Jurkat, Clone E6-1 (cell line): ENCODE measurements at regions not wholly inside any gene's neighbourhood (a gene's known extent, or its start where the extent isn't known, plus 50 kb on each side); places are given as distances from the start of the nearest gene placed in this dataset.
"Not testable (repeated sequence)": the region's sequence is repeated elsewhere in the genome, so short reads cannot be mapped to it uniquely, and the experiment has no call there.

Source experiments
- DNase-seq: peaks from one replicate; pipeline ENCODE4 v3.0.0-alpha.2; 2011; ENCODE audit warnings: low read depth, low spot score
- H3K4me3 ChIP-seq: 2 replicates; pipeline ENCODE4 v1.5.1; 2011; ENCODE audit warnings: mild to moderate bottlenecking, low read length, control low read depth, moderate library complexity

- no peak for DNase-seq
- H3K4me3 ChIP-seq, result no peak overlapping the region
Observed at GRCh38 chr1:30081379-30082102, 641.8 kb downstream of the MATN1 start.

DNA sequence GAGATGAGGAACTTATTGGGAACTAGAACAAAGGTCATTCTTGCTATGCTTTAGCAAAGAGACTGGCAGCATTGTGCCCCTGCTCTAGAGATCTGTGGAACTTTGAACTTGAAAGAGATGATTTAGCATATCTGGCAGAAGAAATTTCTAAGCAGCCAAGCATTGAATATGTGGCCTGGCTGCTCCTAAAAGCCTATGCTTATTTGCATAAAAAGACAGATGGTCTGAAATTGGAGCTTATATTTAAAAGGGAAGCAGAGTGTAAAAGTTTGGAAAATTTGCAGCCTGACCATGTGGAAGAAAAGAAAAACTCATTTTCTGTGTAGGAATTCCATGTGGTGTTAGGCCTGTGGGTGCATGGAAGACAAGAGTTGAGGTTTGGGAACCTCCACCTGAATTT, 647.5 kb downstream of the MATN1 start:
- not testable (repeated sequence) for DNase-seq, H3K4me3 ChIP-seq

DNA sequence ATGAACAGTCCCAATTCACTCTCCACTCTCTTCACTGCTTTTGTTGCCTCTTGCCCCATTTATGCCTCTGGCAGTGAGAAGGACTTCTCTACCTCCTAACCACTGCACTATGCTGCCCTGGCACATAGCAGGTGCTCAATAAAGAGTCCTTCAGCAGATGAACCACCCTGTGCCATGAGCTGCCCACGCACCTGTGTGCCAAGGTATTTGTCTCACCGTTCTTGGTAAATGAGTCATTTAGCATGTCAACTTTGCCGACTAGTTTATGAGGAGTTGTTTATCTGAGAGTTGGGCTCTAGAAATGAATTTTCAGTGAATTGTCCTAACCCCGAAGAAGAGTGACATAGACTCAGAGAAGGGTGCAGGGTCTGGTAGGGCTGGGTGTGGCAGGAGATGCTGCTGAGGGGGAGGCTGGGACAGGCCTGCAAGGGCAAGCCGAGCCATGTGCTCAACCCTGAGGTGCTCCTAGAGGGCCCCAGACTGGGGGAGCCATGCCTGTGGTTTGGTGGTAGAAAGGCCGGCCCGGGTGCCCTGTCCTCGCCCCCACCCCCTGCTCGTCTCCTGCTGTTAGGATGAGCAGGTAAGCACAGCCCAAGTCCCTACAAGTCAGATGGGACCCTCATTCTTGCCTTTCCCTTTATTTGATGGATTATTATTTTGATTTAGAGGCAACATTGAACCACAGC, 654.5 kb downstream of the MATN1 start:
- no peak overlapping the region for H3K4me3 ChIP-seq
- no peak for DNase-seq

DNA sequence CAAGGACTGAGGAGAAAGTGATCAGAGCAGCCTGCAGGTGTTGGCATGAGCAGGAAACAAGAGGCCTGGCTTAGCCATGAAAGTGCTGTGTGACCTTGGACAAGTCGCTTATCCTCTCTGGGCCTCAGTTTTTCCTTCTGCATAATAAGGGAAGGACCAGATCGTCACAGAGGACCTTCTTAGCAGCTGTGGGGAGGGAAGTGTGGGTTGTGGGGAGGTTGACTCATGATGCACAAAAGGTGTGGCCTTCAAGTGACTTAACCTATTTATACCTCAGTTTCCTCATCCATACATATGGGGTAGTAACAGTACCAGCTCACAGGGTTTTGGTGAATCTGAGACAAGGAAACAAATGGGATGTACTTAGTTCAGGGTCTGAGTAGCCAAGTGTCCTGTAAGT, 658.8 kb downstream of the MATN1 start:
- no peak overlapping the region for H3K4me3 ChIP-seq
- no peak for DNase-seq

DNA sequence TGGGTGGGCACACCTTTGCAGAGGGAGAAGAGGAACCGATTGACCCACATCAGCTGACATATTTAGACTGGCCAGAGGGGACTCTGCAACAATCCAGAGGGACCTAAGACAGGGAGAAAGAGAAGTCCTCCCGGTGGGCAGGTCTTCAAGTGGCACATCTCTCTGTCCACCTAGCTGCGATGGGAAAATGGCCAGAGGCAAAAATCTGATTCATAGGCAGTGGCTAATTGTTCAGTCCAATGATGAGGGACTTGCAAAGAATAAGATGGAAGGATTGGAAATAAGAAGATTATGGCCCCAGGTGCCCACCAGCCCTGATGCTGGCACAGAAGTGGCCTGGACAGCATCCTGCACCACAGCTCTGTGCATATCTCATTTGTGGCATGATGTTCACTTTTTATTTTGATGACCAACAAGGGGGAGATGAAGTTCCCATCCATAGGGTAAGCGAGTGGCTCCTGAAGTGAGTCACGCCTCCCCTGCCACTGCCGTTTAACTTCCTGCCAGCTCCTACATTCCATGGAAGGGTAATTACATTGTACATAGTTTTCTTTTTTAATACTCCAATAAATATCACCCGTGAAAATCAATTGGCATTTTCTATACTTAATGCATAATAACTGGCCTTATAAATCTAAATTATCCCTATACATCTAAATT, 659.6 kb downstream of the MATN1 start:
- DNase-seq, result no peak
- no peak overlapping the region for H3K4me3 ChIP-seq

DNA sequence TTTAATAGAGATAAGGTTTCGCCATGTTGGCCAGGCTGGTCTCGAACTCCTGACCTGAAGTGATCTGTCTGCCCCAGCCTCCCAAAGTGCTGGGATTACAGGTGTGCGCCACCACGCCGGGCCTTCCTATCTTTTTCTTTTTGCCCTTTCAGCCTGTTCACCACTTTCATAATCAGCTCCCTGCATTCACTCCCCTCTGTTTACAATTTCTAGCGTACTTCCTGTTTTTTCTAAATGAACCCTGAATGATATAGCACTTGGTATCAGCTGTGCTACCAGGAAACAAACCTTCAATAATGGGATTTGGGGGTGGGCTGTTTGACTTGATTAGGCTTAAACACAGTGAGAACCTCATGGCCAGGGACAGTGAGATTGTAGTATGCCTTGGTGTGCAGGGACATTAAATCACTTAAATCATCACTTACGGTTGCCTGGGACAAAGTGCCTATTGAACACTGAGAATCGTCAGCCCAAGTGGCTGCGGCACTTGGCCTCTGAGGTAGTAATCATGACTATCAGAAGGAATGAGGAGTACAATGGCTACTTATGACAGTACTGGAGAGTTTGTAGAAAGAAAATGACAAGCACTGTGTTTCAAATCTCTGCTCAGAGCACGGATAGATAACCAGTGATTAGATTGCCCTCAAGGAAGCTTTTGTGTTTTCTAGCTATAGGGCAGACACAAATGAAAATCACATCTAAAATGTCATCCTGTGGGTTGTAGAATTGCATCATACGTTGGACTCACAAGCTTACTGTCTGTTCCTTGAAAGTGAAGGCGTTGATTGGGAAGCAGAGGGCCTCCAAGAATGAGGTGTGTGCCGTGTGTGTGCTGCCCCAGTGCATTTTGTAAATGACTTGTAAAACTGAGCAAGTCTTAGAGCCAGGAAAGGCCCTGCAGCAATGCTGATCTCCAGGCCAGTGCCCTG, 661.8 kb downstream of the MATN1 start:
- no peak for DNase-seq
- H3K4me3 ChIP-seq, result no peak overlapping the region

- DNase-seq, result no peak
Observed at GRCh38 chr1:30060738-30061137, 662.6 kb downstream of the MATN1 start.

DNA sequence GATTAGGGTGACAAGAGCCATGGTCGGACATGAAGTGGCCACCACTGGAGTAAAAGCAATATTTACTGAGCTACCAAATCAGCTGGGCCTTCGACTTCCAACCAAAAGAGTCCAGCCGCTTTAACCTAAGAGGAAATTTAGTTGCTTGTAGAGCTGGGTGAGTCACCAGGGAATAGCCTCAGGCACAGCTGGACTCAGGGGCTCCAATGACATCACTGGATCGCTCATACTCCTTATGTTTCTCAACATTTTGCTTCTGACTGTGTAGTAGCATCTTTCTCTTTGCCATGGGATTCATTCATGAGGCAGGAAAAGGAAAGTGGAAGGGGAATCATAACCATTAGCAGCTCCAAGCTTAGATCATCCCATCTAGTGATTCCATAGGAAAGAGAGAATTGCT, 664.4 kb downstream of the MATN1 start:
- no peak for DNase-seq
- no peak overlapping the region for H3K4me3 ChIP-seq

More at GRCh38 chr1:30060738-30061137, 662.6 kb downstream of the MATN1 start:
- H3K4me3 ChIP-seq, result no peak overlapping the region

DNA sequence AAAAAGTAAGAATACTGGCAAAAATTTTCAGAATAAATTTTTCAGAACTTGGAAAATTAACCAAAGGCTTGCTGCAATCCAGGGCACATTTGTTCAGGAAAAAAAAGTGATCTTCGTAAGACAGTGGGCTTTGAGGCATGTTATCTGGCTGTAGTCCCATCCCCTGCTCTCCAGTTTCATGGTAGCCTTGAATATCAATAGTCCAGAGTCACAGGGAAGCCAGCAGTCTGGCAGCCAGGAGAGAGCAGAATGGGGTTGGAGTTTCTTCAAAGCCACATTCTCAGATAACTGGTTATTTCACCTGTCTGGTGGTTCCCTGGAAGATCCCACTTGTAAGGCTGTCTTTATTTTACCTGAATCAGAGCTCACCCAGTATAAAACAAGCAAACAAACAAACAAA, 669.3 kb downstream of the MATN1 start:
- no peak overlapping the region for H3K4me3 ChIP-seq
- no peak for DNase-seq

GRCh38 chr1:30052178-30052577, 671.2 kb downstream of the MATN1 start:
- no peak overlapping the region for H3K4me3 ChIP-seq
- no peak for DNase-seq

DNA sequence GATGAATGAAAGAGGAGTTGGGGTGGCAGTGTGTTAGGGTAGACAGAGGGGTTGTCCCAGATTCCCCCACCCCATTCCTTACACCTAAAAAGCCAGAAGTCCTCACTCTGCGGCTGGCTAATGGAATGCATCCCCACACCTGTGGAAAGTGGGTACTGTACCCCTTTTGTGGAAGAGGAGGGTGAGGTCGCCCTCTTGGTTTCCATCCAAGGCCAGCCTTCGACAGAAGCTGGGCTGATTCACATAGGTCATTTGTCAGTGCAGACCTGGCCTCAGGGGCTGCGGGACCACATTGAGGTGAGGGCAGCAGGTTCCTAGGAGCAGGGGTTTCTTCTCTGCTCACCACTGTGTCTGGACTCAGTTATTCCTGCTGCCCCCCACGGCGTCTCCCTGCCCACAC, 671.6 kb downstream of the MATN1 start:
- no peak overlapping the region for H3K4me3 ChIP-seq
- no peak for DNase-seq

DNA sequence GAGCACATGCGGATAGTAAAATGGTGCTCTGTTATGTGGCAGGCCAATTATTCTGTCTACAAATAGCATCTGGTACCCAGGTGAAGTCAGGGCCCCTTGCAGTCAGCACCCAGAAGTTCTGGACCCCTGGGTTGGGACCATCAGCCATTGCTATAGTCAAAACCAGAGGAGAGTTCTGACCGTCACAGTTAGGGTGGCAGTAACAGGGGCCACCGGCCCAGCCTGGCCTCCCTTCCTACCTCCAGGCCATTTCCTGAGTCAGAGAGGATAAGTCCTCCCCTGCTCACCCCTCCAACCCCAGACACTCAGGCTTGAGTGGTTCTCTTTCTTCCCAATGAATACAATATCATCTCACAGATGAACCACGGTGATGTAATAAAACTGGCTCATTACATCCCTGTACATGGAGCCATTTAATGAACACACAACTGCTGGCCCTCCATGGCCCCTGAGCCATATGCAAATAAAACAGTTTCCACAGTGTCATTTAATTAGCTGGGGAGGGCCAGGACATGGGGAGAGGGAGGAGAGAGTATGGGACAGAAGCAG, 673.6 kb downstream of the MATN1 start:
- DNase-seq, result no peak
- H3K4me3 ChIP-seq, result no peak overlapping the region

- H3K4me3 ChIP-seq, result no peak overlapping the region
- DNase-seq, result no peak
Observed at GRCh38 chr1:30048905-30049304, 674.5 kb downstream of the MATN1 start.

GRCh38 chr1:30047576-30047975, 675.8 kb downstream of the MATN1 start:
- no peak for DNase-seq
- no peak overlapping the region for H3K4me3 ChIP-seq

GRCh38 chr1:30046751-30047150, 676.6 kb downstream of the MATN1 start:
- no peak overlapping the region for H3K4me3 ChIP-seq
- DNase-seq, result no peak

- H3K4me3 ChIP-seq, result no peak overlapping the region
- no peak for DNase-seq
Observed at GRCh38 chr1:30045304-30046090, 677.9 kb downstream of the MATN1 start.

DNA sequence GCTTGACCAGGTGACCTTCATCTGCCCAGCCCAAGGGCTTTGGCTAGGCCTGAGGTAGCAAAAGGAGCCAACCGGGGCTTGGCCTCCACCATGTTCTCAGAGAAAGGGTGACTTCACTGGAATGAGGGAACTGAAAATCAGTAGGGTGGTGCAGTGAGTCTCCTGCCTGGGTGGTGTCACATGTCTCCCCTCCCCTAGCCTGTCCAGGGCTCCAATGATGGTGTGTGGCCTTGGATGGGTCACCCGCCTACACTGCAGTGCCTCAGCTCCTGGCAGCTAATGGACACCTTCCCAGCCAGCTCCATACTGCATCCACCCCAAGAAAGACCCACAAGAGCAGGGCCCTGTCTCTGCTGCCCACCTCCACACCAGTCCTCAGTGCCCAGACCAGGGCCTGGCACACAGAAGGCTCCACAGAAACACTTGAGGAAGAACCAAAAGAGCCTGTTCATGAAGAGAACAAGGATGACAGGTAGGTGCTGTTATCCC, 678.7 kb downstream of the MATN1 start:
- DNase-seq, result no peak
- no peak overlapping the region for H3K4me3 ChIP-seq

DNA sequence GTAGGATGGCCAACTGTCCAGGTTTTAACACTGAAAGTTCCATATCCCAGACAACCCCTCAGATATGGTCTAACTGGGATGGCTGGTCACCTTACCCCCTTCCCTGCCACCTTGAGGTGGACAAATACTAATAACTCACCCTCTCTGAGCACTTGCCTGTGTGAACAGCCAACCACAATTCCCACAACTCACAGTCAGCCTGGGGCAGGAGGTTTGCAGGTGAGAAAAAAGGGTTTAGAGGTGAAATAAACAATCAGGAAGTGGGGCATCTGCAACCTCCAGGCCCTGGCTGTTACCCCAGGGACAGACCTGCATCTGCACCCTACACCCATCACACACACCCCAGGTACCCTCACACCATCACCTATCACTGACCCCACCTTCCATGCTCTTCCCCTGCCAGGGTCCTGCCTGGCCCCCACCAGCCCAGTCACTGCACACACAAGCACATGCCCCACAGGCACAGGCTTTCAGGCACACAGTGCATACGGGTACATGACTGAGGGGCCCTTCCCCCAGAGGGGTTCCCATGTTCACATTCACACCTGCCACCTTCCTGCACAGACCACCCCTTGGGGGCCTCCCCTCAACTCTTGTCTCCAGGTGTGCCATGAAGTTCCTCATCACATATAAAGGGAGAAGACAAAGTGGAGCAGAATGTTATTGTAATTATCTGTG, 679.5 kb downstream of the MATN1 start:
- no peak for DNase-seq
- H3K4me3 ChIP-seq, result no peak overlapping the region
